Kidney (tissue), 13 donors: ENCODE measurements at regions not wholly inside any gene's neighbourhood (a gene's known extent, or its start where the extent isn't known, plus 50 kb on each side); places are given as distances from the start of the nearest gene placed in this dataset.

Source experiments
- DNase-seq, 5 donors: peaks; one replicate each; pipeline ENCODE4 v3.0.0-alpha.2; 2013 to 2020
- FAIRE-seq: peaks from 2 replicates; lab custom pipeline; 2012; peaks lifted over from hg19 to GRCh38; lab: Jason Lieb, UNC
- H3K27ac ChIP-seq, 2 donors: one replicate each; pipeline ENCODE4 v1.7.0; 2013; ENCODE audit warnings: low read depth in 2 of 2, low read length in 2 of 2, inconsistent platforms in 1 of 2
- H3K27me3 ChIP-seq: one replicate; pipeline ENCODE4 v1.7.1; 2013; ENCODE audit warnings: low read length, inconsistent platforms; ENCODE audit not compliant: control insufficient read depth, insufficient read depth
- H3K36me3 ChIP-seq, 3 donors: one replicate each; pipeline versions ENCODE4 v1.7.0 to v1.7.1; 2013; ENCODE audit warnings: low read length in 3 of 3, control low read depth in 1 of 3, inconsistent platforms in 1 of 3; ENCODE audit not compliant: insufficient read depth in 3 of 3, control insufficient read depth in 2 of 3
- H3K4me1 ChIP-seq, 3 donors: one replicate each; pipeline versions ENCODE4 v1.7.0 to v1.7.1; 2013; ENCODE audit warnings: low read length in 3 of 3, inconsistent platforms in 1 of 3, low read depth in 1 of 3; ENCODE audit not compliant: control insufficient read depth in 2 of 3, insufficient read depth in 2 of 3
- H3K4me3 ChIP-seq, 3 donors: one replicate each; pipeline versions ENCODE4 v1.7.0 to v1.8.1; 2013; ENCODE audit warnings: low read length in 3 of 3, control low read depth in 1 of 3, inconsistent platforms in 1 of 3
- H3K9ac ChIP-seq, 3 donors: one replicate each; pipeline versions ENCODE4 v1.7.0 to v1.7.1; 2013; ENCODE audit warnings: low read length in 3 of 3, control low read depth in 1 of 3, inconsistent platforms in 1 of 3
- H3K9me3 ChIP-seq, 3 donors: one replicate each; pipeline versions ENCODE4 v1.7.0 to v1.7.1; 2013; ENCODE audit warnings: low read length in 3 of 3, control low read depth in 1 of 3, inconsistent platforms in 1 of 3; ENCODE audit not compliant: control insufficient read depth in 2 of 3, insufficient read depth in 1 of 3
- intact Hi-C: fragments of 100-400 bp; cut with DNase I; formaldehyde crosslinking; loops from one replicate; pipeline ENCODE4 v1.11.1; 2022
- TF ChIP-seq, protein P1 (sequence below): IDR thresholded peaks from 3 replicates; pipeline ENCODE4 v1.5.1; 2012; ENCODE audit warnings: mild to moderate bottlenecking, moderate library complexity, borderline replicate concordance; ENCODE audit not compliant: insufficient read depth; ENCODE audit errors: extremely low read depth
- donor health status: control.
- donor health status: control.
- donor health status: control.
- donor health status: control.
- donor health status: control.
- donor health status: DM: yes; HTN: yes; CAD: no.
- donor health status: Normal renal cell carcinoma (clear cell type).

DNA sequence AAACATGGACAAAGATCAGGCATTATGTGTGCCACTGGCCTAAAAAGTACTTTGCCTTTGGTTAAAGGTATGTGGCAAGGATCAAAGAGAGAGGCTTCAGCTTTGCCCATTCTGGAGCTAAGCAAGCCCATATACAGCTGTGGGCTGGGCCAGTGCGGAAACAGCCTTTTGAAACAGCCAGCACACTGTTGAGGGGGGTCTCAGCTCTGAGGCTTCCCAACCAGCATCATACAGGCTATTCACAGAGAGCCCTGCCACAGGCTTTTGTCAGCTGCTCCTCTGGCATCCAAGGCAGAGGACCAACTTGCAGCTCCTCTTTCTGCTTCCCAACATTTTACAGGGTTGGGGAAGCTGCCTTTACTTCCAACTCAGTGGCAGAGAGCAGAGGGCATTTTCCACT, 63.2 kb upstream of the FOXB1 start:
- H3K9me3 ChIP-seq: no peaks in the 10 kb centered on the region
- H3K9ac ChIP-seq: no peak overlapping the region
- H3K36me3 ChIP-seq: no peaks in the 10 kb centered on the region
- H3K4me1 ChIP-seq: no peaks in the 10 kb centered on the region
- no peaks in the 10 kb centered on the region for H3K27me3 ChIP-seq
- H3K4me3 ChIP-seq: no peak overlapping the region
- FAIRE-seq: no peak
- intact Hi-C loops: no loop called here
- DNase-seq: no peak
- H3K27ac ChIP-seq: no peak overlapping the region
- TF ChIP-seq, protein P1, sequence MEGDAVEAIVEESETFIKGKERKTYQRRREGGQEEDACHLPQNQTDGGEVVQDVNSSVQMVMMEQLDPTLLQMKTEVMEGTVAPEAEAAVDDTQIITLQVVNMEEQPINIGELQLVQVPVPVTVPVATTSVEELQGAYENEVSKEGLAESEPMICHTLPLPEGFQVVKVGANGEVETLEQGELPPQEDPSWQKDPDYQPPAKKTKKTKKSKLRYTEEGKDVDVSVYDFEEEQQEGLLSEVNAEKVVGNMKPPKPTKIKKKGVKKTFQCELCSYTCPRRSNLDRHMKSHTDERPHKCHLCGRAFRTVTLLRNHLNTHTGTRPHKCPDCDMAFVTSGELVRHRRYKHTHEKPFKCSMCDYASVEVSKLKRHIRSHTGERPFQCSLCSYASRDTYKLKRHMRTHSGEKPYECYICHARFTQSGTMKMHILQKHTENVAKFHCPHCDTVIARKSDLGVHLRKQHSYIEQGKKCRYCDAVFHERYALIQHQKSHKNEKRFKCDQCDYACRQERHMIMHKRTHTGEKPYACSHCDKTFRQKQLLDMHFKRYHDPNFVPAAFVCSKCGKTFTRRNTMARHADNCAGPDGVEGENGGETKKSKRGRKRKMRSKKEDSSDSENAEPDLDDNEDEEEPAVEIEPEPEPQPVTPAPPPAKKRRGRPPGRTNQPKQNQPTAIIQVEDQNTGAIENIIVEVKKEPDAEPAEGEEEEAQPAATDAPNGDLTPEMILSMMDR: no peak

DNA sequence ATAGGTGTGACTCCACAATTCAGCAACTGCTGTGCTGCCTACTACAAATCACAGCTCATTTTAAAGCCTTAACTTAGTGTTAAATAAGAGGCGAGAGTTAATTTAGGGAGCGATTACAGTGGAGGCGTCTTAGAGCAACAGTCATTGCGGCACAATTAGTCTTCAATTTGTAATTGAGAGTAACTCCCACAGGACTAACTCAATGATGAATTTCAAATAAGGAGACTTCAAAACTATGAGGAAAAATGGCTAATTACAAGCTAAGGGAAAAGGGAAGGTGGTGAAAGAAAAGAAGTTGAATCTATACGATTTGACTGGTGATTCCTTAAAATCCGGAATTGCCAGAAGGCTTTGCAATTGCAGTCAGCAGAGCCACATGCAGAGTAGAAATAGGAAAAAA, 63.7 kb upstream of the FOXB1 start:
- FAIRE-seq: no peak
- intact Hi-C loops: no loop called here
- no peak overlapping the region for H3K4me3 ChIP-seq

DNA sequence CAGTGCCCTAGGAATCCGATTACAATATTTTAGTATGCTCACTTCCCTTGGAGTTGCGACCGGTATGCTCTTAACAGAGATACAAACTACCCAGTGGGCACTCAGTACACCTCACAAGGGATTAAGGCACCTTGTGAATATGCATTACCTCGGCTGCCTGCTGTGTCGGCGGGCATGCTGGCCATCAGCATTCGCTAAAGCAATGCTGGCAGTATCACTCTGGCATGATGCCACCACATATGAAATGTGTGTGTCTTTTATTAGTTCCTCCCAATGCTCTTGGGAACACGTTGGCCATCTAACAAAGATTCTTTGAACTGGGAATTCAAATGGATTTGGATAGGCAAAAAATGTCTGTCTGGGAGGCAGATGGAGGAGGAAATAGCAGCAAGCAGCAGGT, 67.4 kb upstream of the FOXB1 start:
- intact Hi-C loops: no loop called here
- H3K27ac ChIP-seq: no peak overlapping the region
- DNase-seq (no peak), FAIRE-seq (no peak)
- TF ChIP-seq, protein P1: no peak
- H3K4me1 ChIP-seq: no peaks in the 10 kb centered on the region
- no peak overlapping the region for H3K9ac ChIP-seq
- no peaks in the 10 kb centered on the region for H3K36me3 ChIP-seq
- H3K27me3 ChIP-seq: no peaks in the 10 kb centered on the region
- no peaks in the 10 kb centered on the region for H3K9me3 ChIP-seq
- no peak overlapping the region for H3K4me3 ChIP-seq

More for the DNA sequence above, 63.7 kb upstream of the FOXB1 start:
- no peak for DNase-seq
- Histone ChIP-seq H3K9ac (no peak overlapping the region), H3K9me3 (no peaks in the 10 kb centered on the region), H3K27me3 (no peaks in the 10 kb centered on the region), H3K4me1 (no peaks in the 10 kb centered on the region), H3K36me3 (no peaks in the 10 kb centered on the region), H3K27ac (no peak overlapping the region)
- TF ChIP-seq, protein P1: no peak

DNA sequence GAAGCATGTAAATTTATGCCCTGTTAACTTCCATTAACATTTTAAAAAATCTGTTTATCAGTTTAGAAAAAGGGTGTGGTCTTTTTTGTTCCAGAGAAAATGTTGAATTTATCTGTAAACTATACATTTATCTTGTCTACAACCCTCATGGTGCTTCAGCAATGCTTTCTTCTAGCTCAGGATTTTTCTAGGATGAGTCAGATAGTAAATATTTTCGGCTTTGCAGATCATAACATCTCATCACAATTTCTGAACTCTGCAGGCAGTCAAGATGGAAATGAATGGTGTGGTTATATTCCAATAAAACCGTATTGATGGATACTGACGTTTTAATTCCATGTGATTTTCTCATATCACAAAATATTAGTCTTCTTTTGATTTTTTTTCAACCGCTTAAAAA, 70.5 kb upstream of the FOXB1 start:
- no peaks in the 10 kb centered on the region for H3K4me1 ChIP-seq
- H3K9ac ChIP-seq: no peak overlapping the region
- no peak for DNase-seq
- TF ChIP-seq, protein P1: no peak
- no peak overlapping the region for H3K4me3 ChIP-seq
- no peaks in the 10 kb centered on the region for H3K9me3 ChIP-seq
- no peak for FAIRE-seq
- no peak overlapping the region for H3K27ac ChIP-seq
- intact Hi-C loops: no loop called here
- H3K27me3 ChIP-seq: no peaks in the 10 kb centered on the region
- H3K36me3 ChIP-seq: no peaks in the 10 kb centered on the region
